ENCODE measurements at regions not wholly inside any gene's neighbourhood (a gene's known extent, or its start where the extent isn't known, plus 50 kb on each side); places are given as distances from the start of the nearest gene placed in this dataset.

GRCh38 chr18:41870817-41871216 is 84.2 kb upstream of the PIK3C3 start:
- TF ChIP-seq CTCF (conservative IDR thresholded peaks at IDR 0.05; ENCODE audit: low read depth in 2 of 2), result no peak
- TF ChIP-seq POLR2AphosphoS5 (IDR thresholded peaks at IDR 0.05; ENCODE audit: low read depth), result no peak
- TF ChIP-seq ZNF331 (CRISPR knock-in tag; IDR thresholded peaks at IDR 0.05; ENCODE audit: low read depth), result no peak
- no peak for TF ChIP-seq REST (IDR thresholded peaks at IDR 0.05; ENCODE audit: unreplicated experiment)
- TF ChIP-seq CREB1 (CRISPR knock-in tag; IDR thresholded peaks at IDR 0.05; ENCODE audit: low read depth), result no peak

All from GM23338 (cell line).